Coronary artery (tissue), 2 donors: ENCODE measurements at regions not wholly inside any gene's neighbourhood (a gene's known extent, or its start where the extent isn't known, plus 50 kb on each side); places are given as distances from the start of the nearest gene placed in this dataset.

ENCODE experiments used
- DNase-seq: peaks from one replicate; pipeline ENCODE4 v3.0.0-alpha.2; 2017; ENCODE audit warnings: low spot score
- H3K27ac ChIP-seq, 2 donors: fragments of 200-600 bp; sonication (generic); one replicate each; pipeline ENCODE4 v1.5.1; 2016 to 2019
- H3K4me3 ChIP-seq: fragments of 200-600 bp; sonication (generic); 2 replicates; pipeline ENCODE4 v1.5.1; 2016; ENCODE audit warnings: mild to moderate bottlenecking, moderate library complexity
- TF ChIP-seq, protein P1 (sequence below): fragments of 200-600 bp; sonication (generic); IDR thresholded peaks from one replicate; pipeline ENCODE4 v1.5.1; 2019; ENCODE audit warnings: antibody characterized with exemption

- Histone ChIP-seq H3K4me3 (no peak overlapping the region), H3K27ac (no peak overlapping the region)
- DNase-seq: no peak
- TF ChIP-seq, protein P1, sequence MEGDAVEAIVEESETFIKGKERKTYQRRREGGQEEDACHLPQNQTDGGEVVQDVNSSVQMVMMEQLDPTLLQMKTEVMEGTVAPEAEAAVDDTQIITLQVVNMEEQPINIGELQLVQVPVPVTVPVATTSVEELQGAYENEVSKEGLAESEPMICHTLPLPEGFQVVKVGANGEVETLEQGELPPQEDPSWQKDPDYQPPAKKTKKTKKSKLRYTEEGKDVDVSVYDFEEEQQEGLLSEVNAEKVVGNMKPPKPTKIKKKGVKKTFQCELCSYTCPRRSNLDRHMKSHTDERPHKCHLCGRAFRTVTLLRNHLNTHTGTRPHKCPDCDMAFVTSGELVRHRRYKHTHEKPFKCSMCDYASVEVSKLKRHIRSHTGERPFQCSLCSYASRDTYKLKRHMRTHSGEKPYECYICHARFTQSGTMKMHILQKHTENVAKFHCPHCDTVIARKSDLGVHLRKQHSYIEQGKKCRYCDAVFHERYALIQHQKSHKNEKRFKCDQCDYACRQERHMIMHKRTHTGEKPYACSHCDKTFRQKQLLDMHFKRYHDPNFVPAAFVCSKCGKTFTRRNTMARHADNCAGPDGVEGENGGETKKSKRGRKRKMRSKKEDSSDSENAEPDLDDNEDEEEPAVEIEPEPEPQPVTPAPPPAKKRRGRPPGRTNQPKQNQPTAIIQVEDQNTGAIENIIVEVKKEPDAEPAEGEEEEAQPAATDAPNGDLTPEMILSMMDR: no peak
Observed at GRCh38 chr7:10596827-10597226, 376.8 kb upstream of the PHF14 start.

- no peak for DNase-seq
- TF ChIP-seq, protein P1: no peak
- H3K4me3 ChIP-seq: no peak overlapping the region
- no peak overlapping the region for H3K27ac ChIP-seq
Observed at GRCh38 chr7:10604128-10604527, 369.5 kb upstream of the PHF14 start.

DNA sequence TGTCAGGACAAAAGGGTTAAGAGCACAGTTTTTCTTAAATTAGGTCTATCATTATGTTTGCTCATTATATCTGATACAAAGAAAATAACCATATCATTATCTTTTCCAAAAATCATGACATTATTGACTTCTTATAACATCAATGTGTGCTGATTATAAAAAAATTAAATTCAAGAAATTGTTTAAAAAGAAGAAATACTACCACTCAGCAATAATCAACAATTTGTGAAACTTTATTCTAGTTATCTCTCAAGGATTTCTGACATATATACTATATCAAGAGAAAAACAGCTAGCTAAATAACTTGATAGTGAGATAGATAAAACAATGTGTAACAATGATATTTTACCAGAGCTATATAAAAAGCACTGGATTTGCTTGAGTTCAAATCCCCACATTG lies 360.7 kb upstream of the PHF14 start:
- no peak overlapping the region for H3K27ac ChIP-seq
- no peak overlapping the region for H3K4me3 ChIP-seq
- DNase-seq: no peak
- TF ChIP-seq, protein P1: no peak

DNA sequence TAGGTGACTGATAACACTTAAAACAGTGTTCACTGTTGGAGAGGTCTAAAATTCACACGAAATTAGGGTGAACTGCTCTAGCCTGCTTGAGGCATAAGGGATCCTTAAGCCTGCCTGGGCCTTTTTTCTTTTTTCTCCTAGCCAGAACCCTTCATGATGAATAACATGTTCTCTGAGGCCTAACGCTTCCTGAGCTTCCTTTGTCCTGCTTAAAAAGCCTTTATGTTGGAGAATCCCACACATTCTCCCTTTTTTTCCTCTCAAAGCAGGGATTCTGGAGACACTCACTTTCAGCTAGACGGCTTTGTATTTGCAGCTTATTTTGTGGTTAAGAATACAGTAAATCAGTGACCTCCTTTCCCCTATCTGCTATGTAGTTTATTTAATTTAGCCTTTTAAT lies 354.7 kb upstream of the PHF14 start:
- no peak for DNase-seq
- TF ChIP-seq, protein P1: no peak
- Histone ChIP-seq H3K27ac (no peak overlapping the region), H3K4me3 (no peak overlapping the region)

GRCh38 chr7:10632712-10633111 lies 341.0 kb upstream of the PHF14 start:
- TF ChIP-seq, protein P1: no peak
- Histone ChIP-seq H3K4me3 (no peak overlapping the region), H3K27ac (no peak overlapping the region)
- no peak for DNase-seq

- no peak for DNase-seq
- Histone ChIP-seq H3K4me3 (no peak overlapping the region), H3K27ac (no peak overlapping the region)
- TF ChIP-seq, protein P1: no peak
Observed at GRCh38 chr7:10634239-10634638, 339.4 kb upstream of the PHF14 start.

GRCh38 chr7:10637991-10638390 lies 335.7 kb upstream of the PHF14 start:
- Histone ChIP-seq H3K27ac (no peak overlapping the region), H3K4me3 (no peak overlapping the region)
- TF ChIP-seq, protein P1: no peak
- DNase-seq: no peak
